GM21723 (cell line): ENCODE measurements at regions not wholly inside any gene's neighbourhood (a gene's known extent, or its start where the extent isn't known, plus 50 kb on each side); places are given as distances from the start of the nearest gene placed in this dataset.
"Not testable (repeated sequence)": the region's sequence is repeated elsewhere in the genome, so short reads cannot be mapped to it uniquely, and the experiment has no call there.

Source experiments
- ATAC-seq: cut with Tn5 transposase; IDR thresholded peaks from one replicate; pipeline ENCODE4 v1.9.1; 2021; ENCODE audit warnings: mild to moderate bottlenecking, moderate library complexity; ENCODE audit not compliant: unreplicated experiment

DNA sequence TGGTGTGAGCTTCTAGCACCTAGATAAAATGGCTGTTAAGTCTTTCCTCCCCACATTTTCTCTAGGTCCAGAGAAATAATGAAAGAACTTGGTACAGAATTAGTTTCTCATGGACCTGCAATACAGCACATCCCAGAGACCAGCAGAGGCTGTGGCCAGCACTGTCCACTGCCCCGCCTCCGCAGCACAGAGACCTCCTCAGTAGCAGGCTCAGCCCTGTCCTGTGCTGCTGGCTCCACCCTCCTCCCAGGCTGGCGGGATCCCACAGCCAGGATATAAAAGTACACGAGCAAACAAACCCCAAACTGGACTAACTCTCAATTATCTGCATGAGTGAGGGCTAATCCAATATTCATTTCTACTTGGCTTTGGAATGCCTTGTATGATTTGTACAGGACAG lies 401.5 kb downstream of the RPS6KC1 start:
- no peak for ATAC-seq

DNA sequence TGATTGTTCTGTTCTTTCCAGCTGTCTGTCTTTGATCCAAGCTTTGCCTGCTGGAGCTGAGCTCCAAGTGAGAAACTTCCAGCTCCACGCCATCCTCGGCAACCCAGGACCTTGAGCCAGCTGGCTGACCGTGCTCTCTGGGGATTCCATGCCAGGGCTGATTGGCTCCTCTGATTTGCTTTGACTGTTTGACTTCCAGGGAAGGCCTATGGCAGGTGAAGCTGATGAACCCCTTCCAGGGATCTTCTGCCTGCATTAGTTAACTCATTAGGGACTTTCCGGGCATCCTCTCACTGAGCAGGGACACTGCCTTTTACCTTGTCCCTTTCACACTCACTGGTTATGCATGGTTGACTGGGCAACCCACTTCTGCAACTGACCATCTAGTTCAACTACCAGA lies 406.1 kb downstream of the RPS6KC1 start:
- ATAC-seq = no peak

- no peak for ATAC-seq
These were observed 406.7 kb downstream of the RPS6KC1 start for GRCh38 chr1:213457733-213458132.

GRCh38 chr1:213462374-213462773 lies 411.3 kb downstream of the RPS6KC1 start:
- ATAC-seq = not testable (repeated sequence)

GRCh38 chr1:213464786-213465460 lies 413.9 kb downstream of the RPS6KC1 start:
- no peak for ATAC-seq

DNA sequence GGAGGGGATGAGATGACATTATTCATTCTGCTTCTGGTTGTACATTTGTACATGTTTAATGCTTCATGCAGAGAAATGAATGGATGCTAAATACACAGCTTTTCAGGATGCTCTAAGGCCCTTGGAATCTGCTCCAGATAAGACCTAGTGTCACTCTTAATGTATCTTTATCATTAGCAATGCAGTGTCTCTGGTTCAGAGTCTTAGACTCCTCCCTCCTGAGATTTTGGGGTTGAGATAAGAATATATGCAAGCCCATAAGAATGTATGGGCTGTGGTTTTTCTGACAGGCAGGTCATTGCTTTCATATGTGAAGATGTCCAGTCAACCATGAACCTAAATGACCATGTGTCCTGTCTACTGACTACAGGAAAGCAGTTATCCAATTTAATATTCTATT lies 415.5 kb downstream of the RPS6KC1 start:
- no peak for ATAC-seq

- no peak for ATAC-seq
These were observed 423.0 kb downstream of the RPS6KC1 start for GRCh38 chr1:213474054-213474453.

DNA sequence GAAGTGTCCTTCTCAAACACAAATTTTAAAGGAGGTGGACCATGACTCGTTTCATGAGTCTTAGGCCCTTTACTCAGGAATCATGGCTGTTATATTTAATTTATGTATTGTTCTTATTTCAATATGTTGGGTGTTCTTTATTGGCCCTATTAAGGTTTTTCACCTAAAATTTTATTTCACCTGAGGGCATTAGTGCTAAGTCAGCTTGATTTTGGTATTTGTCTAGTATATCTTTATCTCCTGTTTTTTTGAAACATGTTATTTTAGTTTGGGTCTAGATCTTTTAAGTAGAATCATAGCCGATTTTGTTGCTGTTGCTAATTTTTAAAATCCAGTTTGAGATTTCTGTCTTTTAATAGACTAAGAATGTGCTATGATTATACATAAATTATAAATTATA lies 430.4 kb downstream of the RPS6KC1 start:
- ATAC-seq = no peak

DNA sequence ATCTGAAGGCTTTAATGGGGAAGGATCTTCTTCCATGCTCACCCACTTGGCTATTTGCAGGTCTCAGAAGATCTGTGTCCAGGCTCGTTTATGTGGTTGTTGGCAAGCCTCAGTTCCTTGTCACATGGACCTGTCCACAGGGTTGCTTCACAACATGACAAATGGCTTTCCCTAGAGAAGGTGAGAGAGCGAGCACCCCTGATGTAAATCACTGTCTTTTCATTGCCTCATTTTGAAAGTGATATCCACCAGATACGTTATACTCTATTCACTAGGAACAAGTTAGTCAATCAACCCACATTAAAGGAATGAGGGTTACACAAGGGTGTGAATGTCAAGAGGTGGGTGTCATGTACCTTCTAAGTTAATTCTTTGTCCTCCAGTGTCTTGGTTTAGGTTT lies 433.3 kb downstream of the RPS6KC1 start:
- no peak for ATAC-seq

- ATAC-seq = no peak
These were observed 433.7 kb downstream of the RPS6KC1 start for GRCh38 chr1:213484758-213485157.

DNA sequence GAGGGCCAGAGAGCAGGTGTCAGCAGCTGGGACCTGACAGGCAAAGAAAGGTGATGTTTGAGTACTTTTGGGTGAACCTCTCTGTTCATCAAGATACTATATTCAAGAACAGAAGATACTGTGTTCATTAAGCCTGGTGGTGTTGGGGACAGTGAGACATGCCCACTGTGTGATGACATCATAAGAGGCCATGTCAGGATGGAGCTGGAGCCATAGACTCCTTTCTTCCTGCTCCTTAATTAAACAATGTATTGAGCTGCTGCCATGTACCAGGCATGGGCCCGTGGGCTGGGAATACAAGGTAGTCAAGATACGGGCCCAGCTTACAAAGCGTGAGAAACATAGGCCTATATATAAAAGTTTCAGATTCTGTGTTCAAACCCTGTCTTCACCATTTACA lies 435.4 kb downstream of the RPS6KC1 start:
- no peak for ATAC-seq

GRCh38 chr1:213491468-213491867 lies 440.4 kb downstream of the RPS6KC1 start:
- ATAC-seq = no peak

DNA sequence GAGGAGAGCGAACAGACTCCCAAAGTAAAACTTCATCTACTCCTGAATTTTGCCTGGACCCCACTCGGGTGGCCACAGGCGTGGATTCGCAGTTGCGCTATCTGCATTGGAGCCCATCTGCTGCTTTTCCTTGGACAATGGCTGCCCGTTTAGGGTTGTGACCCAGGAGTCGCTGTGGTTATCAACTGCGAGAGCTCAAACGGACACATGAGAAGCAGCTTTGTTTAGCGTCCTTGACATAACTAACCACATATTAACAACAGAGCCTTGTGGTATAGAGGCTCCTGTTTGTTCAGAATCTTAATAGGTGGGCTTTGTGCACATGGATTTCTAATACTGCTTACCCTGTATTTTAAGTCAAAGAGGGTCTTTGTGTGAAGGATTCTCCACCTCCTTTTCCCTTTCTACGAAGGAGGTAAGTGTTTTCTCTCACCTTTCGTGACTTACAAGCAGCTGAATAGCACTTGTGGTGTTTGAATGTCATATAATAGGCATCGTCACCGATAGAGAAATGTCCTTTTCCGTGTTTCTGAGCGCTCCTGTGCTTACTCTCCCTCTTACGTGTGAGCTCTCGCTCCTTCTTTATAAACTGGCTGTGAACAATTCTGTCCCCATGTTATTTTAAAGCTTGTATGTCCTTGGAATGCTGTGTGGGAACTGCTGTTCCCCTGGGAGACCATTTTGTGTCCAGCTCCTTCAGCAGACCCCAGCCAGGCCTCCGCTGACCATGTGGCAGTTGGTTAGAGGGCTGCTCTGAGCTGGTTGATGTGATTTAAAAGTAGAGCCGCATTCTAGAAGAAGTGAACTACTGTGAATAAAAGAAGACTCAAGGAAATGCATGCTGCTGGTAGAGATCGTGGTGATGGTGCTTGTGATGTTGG lies 441.4 kb downstream of the RPS6KC1 start:
- no peak for ATAC-seq

DNA sequence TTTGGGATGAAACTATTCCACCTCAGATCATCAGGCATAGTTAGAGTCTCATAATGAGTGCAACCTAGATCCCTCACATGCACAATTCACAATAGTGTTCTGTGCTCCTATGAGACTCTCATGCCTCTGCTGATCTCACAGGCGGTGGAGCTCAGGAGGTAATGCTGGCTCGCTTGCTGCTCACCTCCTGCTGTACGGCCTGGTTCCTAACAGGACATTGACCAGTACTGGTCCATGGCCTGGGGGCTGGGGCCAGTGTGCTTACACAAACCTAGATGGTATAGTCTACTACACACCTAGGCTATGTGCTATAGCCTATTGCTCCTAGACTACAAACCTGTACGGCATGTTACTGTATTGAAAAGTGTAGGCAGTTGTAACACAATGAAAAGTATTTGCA lies 448.4 kb downstream of the RPS6KC1 start:
- no peak for ATAC-seq

GRCh38 chr1:213507472-213508223 lies 456.6 kb downstream of the RPS6KC1 start:
- ATAC-seq = no peak

- ATAC-seq = no peak
These were observed 460.1 kb downstream of the RPS6KC1 start for GRCh38 chr1:213511173-213511572.

DNA sequence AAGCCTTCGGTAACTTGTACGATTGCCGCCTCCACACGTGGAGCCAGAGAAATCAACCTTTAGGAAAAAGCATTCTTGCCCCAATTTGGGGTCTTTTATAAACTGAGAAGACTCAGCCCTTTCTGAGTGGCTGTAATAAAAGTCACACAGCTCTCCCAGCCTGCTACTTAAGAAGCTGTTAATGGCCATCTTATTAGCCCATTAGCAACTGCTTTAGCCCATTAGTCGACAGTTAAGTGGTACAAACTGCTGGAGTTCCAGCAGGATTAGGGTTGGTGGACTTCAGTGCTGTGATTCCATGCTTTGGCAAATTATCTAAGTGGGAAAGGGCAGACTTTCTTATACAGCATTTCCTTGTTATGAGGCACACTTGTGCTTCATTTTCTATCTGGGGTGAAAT lies 461.3 kb downstream of the RPS6KC1 start:
- ATAC-seq = no peak

DNA sequence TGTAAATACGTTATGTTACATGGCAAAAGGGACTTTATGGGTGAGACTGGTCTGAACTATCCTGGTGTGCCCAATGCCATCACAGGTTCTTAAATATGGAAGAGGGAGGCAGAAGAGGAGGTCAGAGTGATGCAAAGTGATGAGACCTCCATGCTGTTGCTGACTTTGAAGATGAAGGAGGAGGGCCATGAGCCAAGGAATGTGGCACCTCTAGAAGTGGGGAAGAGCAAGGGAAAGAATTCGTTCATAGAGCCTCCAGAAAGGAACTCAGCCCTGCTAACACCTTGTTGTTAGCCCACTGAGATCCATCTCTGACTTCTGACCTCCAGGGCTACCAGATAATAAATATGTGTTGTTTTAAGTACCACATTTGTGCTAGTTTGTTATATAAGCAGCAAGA lies 462.0 kb downstream of the RPS6KC1 start:
- no peak for ATAC-seq

DNA sequence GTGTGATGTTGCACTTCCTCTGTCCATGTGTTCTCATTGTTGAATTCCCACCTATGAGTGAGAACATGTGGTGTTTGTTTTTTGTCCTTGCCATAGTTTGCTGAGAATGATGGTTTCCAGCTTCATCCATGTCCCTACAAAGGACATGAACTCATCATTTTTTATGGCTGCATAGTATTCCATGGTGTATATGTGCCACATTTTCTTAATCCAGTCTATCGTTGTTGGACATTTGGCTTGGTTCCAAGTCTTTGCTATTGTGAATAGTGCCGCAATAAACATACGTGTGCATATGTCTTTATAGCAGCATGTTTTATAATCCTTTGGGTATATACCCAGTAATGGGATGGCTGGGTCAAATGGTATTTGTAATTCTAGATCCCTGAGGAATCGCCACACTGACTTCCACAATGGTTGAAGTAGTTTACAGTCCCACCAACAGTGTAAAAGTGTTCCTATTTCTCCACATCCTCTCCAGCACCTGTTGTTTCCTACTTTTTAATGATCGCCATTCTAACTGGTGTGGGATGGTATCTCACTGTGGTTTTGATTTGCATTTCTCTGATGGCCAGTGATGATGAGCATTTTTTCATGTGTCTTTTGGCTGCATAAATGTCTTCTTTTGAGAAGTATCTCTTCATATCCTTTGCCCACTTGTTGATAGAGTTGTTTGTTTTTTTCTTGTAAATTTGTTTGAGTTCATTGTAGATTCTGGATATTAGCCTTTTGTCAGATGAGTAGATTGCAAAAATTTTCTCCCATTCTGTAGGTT lies 463.6 kb downstream of the RPS6KC1 start:
- ATAC-seq = not testable (repeated sequence)

- ATAC-seq = no peak
These were observed 468.1 kb downstream of the RPS6KC1 start for GRCh38 chr1:213519098-213519497.

GRCh38 chr1:213521206-213521605 lies 466.6 kb upstream of the PROX1 start:
- no peak for ATAC-seq
